Cardiac muscle cell (in vitro differentiated cells and primary cell): ENCODE measurements at regions not wholly inside any gene's neighbourhood (a gene's known extent, or its start where the extent isn't known, plus 50 kb on each side); places are given as distances from the start of the nearest gene placed in this dataset.
"Not testable (repeated sequence)": the region's sequence is repeated elsewhere in the genome, so short reads cannot be mapped to it uniquely, and the experiment has no call there.

ENCODE experiments used
- DNase-seq, 2 donors: peaks; one replicate each; pipeline versions ENCODE4 v3.0.0 to v3.0.0-alpha.2; 2010 to 2017; ENCODE audit warnings: low read depth in 1 of 2, low spot score in 1 of 2
- H3K27ac ChIP-seq: fragments of 200-600 bp; sonication (generic); 2 replicates; pipeline ENCODE4 v1.5.1; 2016
- H3K27me3 ChIP-seq: fragments of 200-600 bp; sonication (generic); 2 replicates; pipeline ENCODE4 v1.6.0; 2016; ENCODE audit warnings: control low read depth
- H3K36me3 ChIP-seq: fragments of 200-600 bp; sonication (generic); 2 replicates; pipeline ENCODE4 v1.5.1; 2016; ENCODE audit warnings: control low read depth
- H3K4me1 ChIP-seq: fragments of 200-600 bp; sonication (generic); 2 replicates; pipeline ENCODE4 v1.8.1; 2017; ENCODE audit warnings: low read depth, mild to moderate bottlenecking, mixed run types
- H3K4me3 ChIP-seq: fragments of 200-600 bp; sonication (generic); 2 replicates; pipeline ENCODE4 v1.5.1; 2016; ENCODE audit warnings: mild to moderate bottlenecking
- H3K9me3 ChIP-seq: fragments of 200-600 bp; sonication (generic); 2 replicates; pipeline ENCODE4 v1.5.1; 2017; ENCODE audit warnings: low read depth, mild to moderate bottlenecking, control low read depth
- CTCF ChIP-seq: IDR thresholded peaks from 2 replicates; pipeline ENCODE4 v1.5.1; 2012; ENCODE audit warnings: low read depth, mild to moderate bottlenecking, low read length

- no peak for DNase-seq
- no peak for TF ChIP-seq CTCF
- no peaks in the 10 kb centered on the region for H3K4me1 ChIP-seq
- peaks cover 57% of the 10 kb centered on the region for H3K27me3 ChIP-seq
- no peaks in the 10 kb centered on the region for H3K36me3 ChIP-seq
- no peaks in the 10 kb centered on the region for H3K9me3 ChIP-seq
- H3K27ac ChIP-seq = no peak overlapping the region
- no peak overlapping the region for H3K4me3 ChIP-seq
Measured at GRCh38 chr5:135095052-135095715, 61.2 kb upstream of the PITX1 start.

- no peak for TF ChIP-seq CTCF
- DNase-seq = no peak
- H3K36me3 ChIP-seq = no peaks in the 10 kb centered on the region
Measured at GRCh38 chr5:135094339-135095051, 60.5 kb upstream of the PITX1 start.

GRCh38 chr5:135093483-135093882 is 59.5 kb upstream of the PITX1 start:
- not testable (repeated sequence) for H3K4me1 ChIP-seq, H3K27ac ChIP-seq, H3K36me3 ChIP-seq, H3K4me3 ChIP-seq, H3K9me3 ChIP-seq, DNase-seq
- peaks cover 64% of the 10 kb centered on the region for H3K27me3 ChIP-seq

More at GRCh38 chr5:135094339-135095051, 60.5 kb upstream of the PITX1 start:
- Histone ChIP-seq H3K4me3 (no peak overlapping the region), H3K27me3 (peaks cover 61% of the 10 kb centered on the region), H3K4me1 (no peaks in the 10 kb centered on the region), H3K27ac (no peak overlapping the region), H3K9me3 (no peaks in the 10 kb centered on the region)

GRCh38 chr5:135092476-135092875 is 58.4 kb upstream of the PITX1 start:
- Histone ChIP-seq H3K4me3 (no peak overlapping the region), H3K36me3 (no peaks in the 10 kb centered on the region), H3K27ac (no peak overlapping the region), H3K9me3 (no peaks in the 10 kb centered on the region), H3K4me1 (no peaks in the 10 kb centered on the region), H3K27me3 (peaks cover 72% of the 10 kb centered on the region)
- TF ChIP-seq CTCF = no peak
- DNase-seq = no peak

- Histone ChIP-seq H3K4me1 (no peaks in the 10 kb centered on the region), H3K4me3 (no peak overlapping the region), H3K27me3 (peaks cover 76% of the 10 kb centered on the region), H3K9me3 (no peaks in the 10 kb centered on the region), H3K27ac (no peak overlapping the region), H3K36me3 (no peaks in the 10 kb centered on the region)
- TF ChIP-seq CTCF = no peak
- no peak for DNase-seq
Measured at GRCh38 chr5:135091286-135091685, 57.3 kb upstream of the PITX1 start.

GRCh38 chr5:135089912-135090311 is 55.9 kb upstream of the PITX1 start:
- H3K27me3 ChIP-seq = peaks cover 74% of the 10 kb centered on the region
- no peaks in the 10 kb centered on the region for H3K4me1 ChIP-seq
- no peaks in the 10 kb centered on the region for H3K36me3 ChIP-seq
- DNase-seq = no peak
- no peaks in the 10 kb centered on the region for H3K9me3 ChIP-seq
- no peak overlapping the region for H3K4me3 ChIP-seq
- no peak for TF ChIP-seq CTCF
- H3K27ac ChIP-seq = no peak overlapping the region
